Liver (tissue), 8 donors: ENCODE measurements at regions not wholly inside any gene's neighbourhood (a gene's known extent, or its start where the extent isn't known, plus 50 kb on each side); places are given as distances from the start of the nearest gene placed in this dataset.

Experiments used
- DNase-seq: peaks from one replicate; pipeline ENCODE4 v3.0.0-alpha.2; 2017; ENCODE audit warnings: low spot score
- H3K27ac ChIP-seq, 2 donors: one replicate each; pipeline ENCODE4 v1.7.0; 2013; ENCODE audit warnings: inconsistent platforms in 2 of 2, low read length in 2 of 2, control low read depth in 1 of 2, low read depth in 1 of 2, mild to moderate bottlenecking in 1 of 2
- H3K27me3 ChIP-seq, 4 donors: one replicate each; pipeline versions ENCODE4 v1.6.1 to v1.7.0; 2013; ENCODE audit warnings: low read length in 3 of 4, inconsistent platforms in 1 of 4, mild to moderate bottlenecking in 1 of 4, moderate library complexity in 1 of 4; ENCODE audit not compliant: control insufficient read depth in 4 of 4, insufficient read depth in 4 of 4
- H3K36me3 ChIP-seq, 4 donors: one replicate each; pipeline versions ENCODE4 v1.6.1 to v1.7.0; 2013; ENCODE audit warnings: low read length in 3 of 4, mild to moderate bottlenecking in 3 of 4, low read depth in 1 of 4, moderate library complexity in 1 of 4; ENCODE audit not compliant: control insufficient read depth in 4 of 4, insufficient read depth in 3 of 4
- H3K4me1 ChIP-seq, 4 donors: one replicate each; pipeline versions ENCODE4 v1.6.1 to v1.7.0; 2013; ENCODE audit warnings: low read length in 3 of 4, mild to moderate bottlenecking in 3 of 4, moderate library complexity in 1 of 4; ENCODE audit not compliant: control insufficient read depth in 4 of 4, insufficient read depth in 4 of 4
- H3K4me3 ChIP-seq, 3 donors: one replicate each; pipeline versions ENCODE4 v1.6.1 to v1.7.0; 2013; ENCODE audit warnings: low read length in 3 of 3, control low read depth in 1 of 3, low read depth in 1 of 3, mild to moderate bottlenecking in 1 of 3
- H3K9ac ChIP-seq, 2 donors: one replicate each; pipeline ENCODE4 v1.7.0; 2013; ENCODE audit warnings: low read length in 2 of 2, mild to moderate bottlenecking in 2 of 2, moderate library complexity in 2 of 2, control low read depth in 1 of 2, low read depth in 1 of 2
- H3K9me3 ChIP-seq, 4 donors: one replicate each; pipeline versions ENCODE4 v1.6.1 to v1.7.0; 2013; ENCODE audit warnings: low read length in 3 of 4; ENCODE audit not compliant: control insufficient read depth in 4 of 4
- CTCF ChIP-seq: fragments of 150-350 bp; IDR thresholded peaks from 2 replicates; pipeline ENCODE4 v1.5.1; 2017; ENCODE audit warnings: improper control_type of control experiment, low read depth, low read length; ENCODE audit not compliant: missing input control
- EGR1 ChIP-seq, 2 donors: IDR thresholded peaks; 2 replicates each; pipeline ENCODE4 v1.6.1; 2016 to 2018; ENCODE audit warnings: antibody characterized with exemption in 2 of 2, low read depth in 2 of 2
- FOXA1 ChIP-seq: IDR thresholded peaks from 2 replicates; pipeline ENCODE4 v1.6.1; 2016; ENCODE audit warnings: antibody characterized with exemption
- FOXA2 ChIP-seq: IDR thresholded peaks from 2 replicates; pipeline ENCODE4 v1.6.1; 2016; ENCODE audit warnings: antibody characterized with exemption
- GABPA ChIP-seq, 2 donors: IDR thresholded peaks in 1 of 2; conservative IDR thresholded peaks in 1 of 2; 2 replicates each; pipeline ENCODE4 v1.6.1; 2016; ENCODE audit warnings: antibody characterized with exemption in 2 of 2, mild to moderate bottlenecking in 1 of 2, moderate library complexity in 1 of 2
- HNF4A ChIP-seq, 2 donors: conservative IDR thresholded peaks; 2 replicates each; pipeline ENCODE4 v1.6.1; 2016; ENCODE audit warnings: antibody characterized with exemption in 2 of 2, mild to moderate bottlenecking in 2 of 2
- HNF4G ChIP-seq: IDR thresholded peaks from 2 replicates; pipeline ENCODE4 v1.6.1; 2016; ENCODE audit warnings: antibody characterized with exemption
- JUND ChIP-seq, 2 donors: IDR thresholded peaks; 2 replicates each; pipeline ENCODE4 v1.6.1; 2016; ENCODE audit warnings: antibody characterized with exemption in 2 of 2
- NR2F2 ChIP-seq: IDR thresholded peaks from 2 replicates; pipeline ENCODE4 v1.6.1; 2016; ENCODE audit warnings: antibody characterized with exemption
- RAD21 ChIP-seq, 2 donors: IDR thresholded peaks; 2 replicates each; pipeline ENCODE4 v1.6.1; 2016; ENCODE audit warnings: antibody characterized with exemption in 2 of 2, mild to moderate bottlenecking in 2 of 2
- RXRA ChIP-seq, 2 donors: IDR thresholded peaks; 2 replicates each; pipeline ENCODE4 v1.6.1; 2017 to 2018; ENCODE audit warnings: antibody characterized with exemption in 2 of 2, mild to moderate bottlenecking in 1 of 2
- SP1 ChIP-seq: IDR thresholded peaks from 2 replicates; pipeline ENCODE4 v1.6.1; 2018; ENCODE audit warnings: antibody characterized with exemption, mild to moderate bottlenecking
- TAF1 ChIP-seq: conservative IDR thresholded peaks from 2 replicates; pipeline ENCODE4 v1.6.1; 2016; ENCODE audit warnings: antibody characterized with exemption, mild to moderate bottlenecking
- YY1 ChIP-seq: IDR thresholded peaks from 2 replicates; pipeline ENCODE4 v1.6.1; 2016; ENCODE audit warnings: antibody characterized with exemption, mild to moderate bottlenecking
- WGBS: extraction: QIAGEN DNeasy Blood & Tissue Kit; methylation state at CpG from one replicate; pipeline ENCODE4 v1.1.7; 2013; 5-methylcytosine and 5-hydroxymethylcytosine counted together
- TF ChIP-seq, protein P1 (sequence below): IDR thresholded peaks from 2 replicates; pipeline ENCODE4 v1.6.1; 2016; ENCODE audit warnings: antibody characterized with exemption
- TF ChIP-seq, protein P2 (sequence below): IDR thresholded peaks from 2 replicates; pipeline ENCODE4 v1.6.1; 2016; ENCODE audit warnings: antibody characterized with exemption, mild to moderate bottlenecking
- TF ChIP-seq, protein P3 (sequence below): IDR thresholded peaks from 2 replicates; pipeline ENCODE4 v1.6.1; 2016; ENCODE audit warnings: antibody characterized with exemption
- donor health status: healthy.
- donor health status: healthy.
- donor health status: healthy.
- donor health status: healthy.
- donor health status: healthy.

- DNase-seq = no peak
- Histone ChIP-seq H3K4me1 (no peaks in the 10 kb centered on the region), H3K27ac (no peak overlapping the region), H3K9ac (no peak overlapping the region), H3K9me3 (no peaks in the 10 kb centered on the region), H3K4me3 (no peak overlapping the region), H3K27me3 (no peaks in the 10 kb centered on the region), H3K36me3 (no peaks in the 10 kb centered on the region)
- WGBS = 74% methylated on average over 5 of the region's 5 CpGs
- TF ChIP-seq, protein P1, sequence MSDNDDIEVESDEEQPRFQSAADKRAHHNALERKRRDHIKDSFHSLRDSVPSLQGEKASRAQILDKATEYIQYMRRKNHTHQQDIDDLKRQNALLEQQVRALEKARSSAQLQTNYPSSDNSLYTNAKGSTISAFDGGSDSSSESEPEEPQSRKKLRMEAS = no peak
- TF ChIP-seq JUND (IDR thresholded peaks at IDR 0.05) (no peak), FOXA2 (no peak), EGR1 (IDR thresholded peaks at IDR 0.05; ENCODE audit: low read depth in 2 of 2) (no peak), YY1 (no peak), RXRA (IDR thresholded peaks at IDR 0.05) (no peak)
These were observed 122.8 kb upstream of the PPP1R26 start for GRCh38 chr9:135356796-135357195.

DNA sequence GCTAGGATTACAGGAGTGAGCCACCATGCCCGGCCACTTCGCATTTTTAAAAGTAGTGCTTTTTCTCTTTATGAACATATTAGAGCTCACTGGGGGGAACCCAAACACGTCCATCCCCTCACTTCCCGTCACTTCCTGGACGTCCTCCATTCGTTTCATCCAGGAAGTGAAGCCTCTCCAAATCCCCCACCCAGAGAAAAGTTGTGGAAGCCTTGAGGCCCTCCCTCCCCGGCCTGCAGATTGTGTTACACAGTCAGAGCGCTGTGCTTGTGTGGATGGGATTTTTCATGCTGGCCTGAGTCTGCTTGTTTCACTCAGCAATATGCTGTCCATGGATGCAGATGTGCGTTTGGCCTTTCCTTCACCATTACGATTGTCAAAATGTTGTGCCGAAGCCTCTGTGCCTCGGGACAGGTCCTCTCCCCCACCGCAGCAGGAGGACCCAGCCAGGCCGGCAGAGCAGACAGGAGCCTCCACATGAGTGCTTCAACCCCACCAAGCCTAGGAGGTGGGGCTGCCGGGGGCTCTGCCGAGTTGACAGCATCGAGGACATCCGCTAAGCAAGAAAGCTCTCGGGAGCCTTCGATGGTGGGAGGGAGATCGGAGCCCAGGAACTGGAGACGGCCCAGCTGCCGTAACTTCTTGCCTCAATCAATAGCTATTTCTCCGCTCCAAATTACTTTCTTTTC, 121.6 kb upstream of the PPP1R26 start:
- Histone ChIP-seq H3K4me1 (no peaks in the 10 kb centered on the region), H3K9ac (no peak overlapping the region), H3K36me3 (no peaks in the 10 kb centered on the region), H3K9me3 (no peaks in the 10 kb centered on the region), H3K4me3 (no peak overlapping the region), H3K27ac (no peak overlapping the region), H3K27me3 (no peaks in the 10 kb centered on the region)
- no peak for DNase-seq
- WGBS = 65% methylated on average over 24 of the region's 24 CpGs
- TF ChIP-seq TAF1 = no peak
- TF ChIP-seq RAD21 (IDR thresholded peaks at IDR 0.05) = no peak
- no peak for TF ChIP-seq FOXA1
- TF ChIP-seq, protein P1 = no peak
- TF ChIP-seq, protein P2, sequence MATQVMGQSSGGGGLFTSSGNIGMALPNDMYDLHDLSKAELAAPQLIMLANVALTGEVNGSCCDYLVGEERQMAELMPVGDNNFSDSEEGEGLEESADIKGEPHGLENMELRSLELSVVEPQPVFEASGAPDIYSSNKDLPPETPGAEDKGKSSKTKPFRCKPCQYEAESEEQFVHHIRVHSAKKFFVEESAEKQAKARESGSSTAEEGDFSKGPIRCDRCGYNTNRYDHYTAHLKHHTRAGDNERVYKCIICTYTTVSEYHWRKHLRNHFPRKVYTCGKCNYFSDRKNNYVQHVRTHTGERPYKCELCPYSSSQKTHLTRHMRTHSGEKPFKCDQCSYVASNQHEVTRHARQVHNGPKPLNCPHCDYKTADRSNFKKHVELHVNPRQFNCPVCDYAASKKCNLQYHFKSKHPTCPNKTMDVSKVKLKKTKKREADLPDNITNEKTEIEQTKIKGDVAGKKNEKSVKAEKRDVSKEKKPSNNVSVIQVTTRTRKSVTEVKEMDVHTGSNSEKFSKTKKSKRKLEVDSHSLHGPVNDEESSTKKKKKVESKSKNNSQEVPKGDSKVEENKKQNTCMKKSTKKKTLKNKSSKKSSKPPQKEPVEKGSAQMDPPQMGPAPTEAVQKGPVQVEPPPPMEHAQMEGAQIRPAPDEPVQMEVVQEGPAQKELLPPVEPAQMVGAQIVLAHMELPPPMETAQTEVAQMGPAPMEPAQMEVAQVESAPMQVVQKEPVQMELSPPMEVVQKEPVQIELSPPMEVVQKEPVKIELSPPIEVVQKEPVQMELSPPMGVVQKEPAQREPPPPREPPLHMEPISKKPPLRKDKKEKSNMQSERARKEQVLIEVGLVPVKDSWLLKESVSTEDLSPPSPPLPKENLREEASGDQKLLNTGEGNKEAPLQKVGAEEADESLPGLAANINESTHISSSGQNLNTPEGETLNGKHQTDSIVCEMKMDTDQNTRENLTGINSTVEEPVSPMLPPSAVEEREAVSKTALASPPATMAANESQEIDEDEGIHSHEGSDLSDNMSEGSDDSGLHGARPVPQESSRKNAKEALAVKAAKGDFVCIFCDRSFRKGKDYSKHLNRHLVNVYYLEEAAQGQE = no peak
- no peak for TF ChIP-seq EGR1 (IDR thresholded peaks at IDR 0.05; ENCODE audit: low read depth in 2 of 2)
- no peak for TF ChIP-seq FOXA2
- TF ChIP-seq, protein P3, sequence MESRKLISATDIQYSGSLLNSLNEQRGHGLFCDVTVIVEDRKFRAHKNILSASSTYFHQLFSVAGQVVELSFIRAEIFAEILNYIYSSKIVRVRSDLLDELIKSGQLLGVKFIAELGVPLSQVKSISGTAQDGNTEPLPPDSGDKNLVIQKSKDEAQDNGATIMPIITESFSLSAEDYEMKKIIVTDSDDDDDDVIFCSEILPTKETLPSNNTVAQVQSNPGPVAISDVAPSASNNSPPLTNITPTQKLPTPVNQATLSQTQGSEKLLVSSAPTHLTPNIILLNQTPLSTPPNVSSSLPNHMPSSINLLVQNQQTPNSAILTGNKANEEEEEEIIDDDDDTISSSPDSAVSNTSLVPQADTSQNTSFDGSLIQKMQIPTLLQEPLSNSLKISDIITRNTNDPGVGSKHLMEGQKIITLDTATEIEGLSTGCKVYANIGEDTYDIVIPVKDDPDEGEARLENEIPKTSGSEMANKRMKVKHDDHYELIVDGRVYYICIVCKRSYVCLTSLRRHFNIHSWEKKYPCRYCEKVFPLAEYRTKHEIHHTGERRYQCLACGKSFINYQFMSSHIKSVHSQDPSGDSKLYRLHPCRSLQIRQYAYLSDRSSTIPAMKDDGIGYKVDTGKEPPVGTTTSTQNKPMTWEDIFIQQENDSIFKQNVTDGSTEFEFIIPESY = no peak
- TF ChIP-seq NR2F2 = no peak
- TF ChIP-seq CTCF = no peak
- TF ChIP-seq GABPA (IDR thresholded peaks at IDR 0.05 in 1 of 2, conservative IDR thresholded peaks at IDR 0.05 in 1 of 2) = no peak
- no peak for TF ChIP-seq YY1
- TF ChIP-seq RXRA (IDR thresholded peaks at IDR 0.05) = no peak
- no peak for TF ChIP-seq HNF4A (conservative IDR thresholded peaks at IDR 0.05)
- TF ChIP-seq HNF4G = no peak
- no peak for TF ChIP-seq SP1
